HFF-Myc (cell line): ENCODE measurements at regions not wholly inside any gene's neighbourhood (a gene's known extent, or its start where the extent isn't known, plus 50 kb on each side); places are given as distances from the start of the nearest gene placed in this dataset.
"Not testable (repeated sequence)": the region's sequence is repeated elsewhere in the genome, so short reads cannot be mapped to it uniquely, and the experiment has no call there.

Experiments
- DNase-seq: peaks from one replicate; pipeline ENCODE4 v3.0.0-alpha.2; 2011; ENCODE audit warnings: low read depth; ENCODE audit errors: extremely low read depth
- H3K4me3 ChIP-seq: replicated peaks from 2 replicates; pipeline ENCODE4 v1.5.1; 2011; ENCODE audit warnings: low read depth, mild to moderate bottlenecking, control low read depth, low read length
- TF ChIP-seq, protein P1 (sequence below): IDR thresholded peaks from 2 replicates; pipeline ENCODE4 v1.5.1; 2012; ENCODE audit warnings: mild to moderate bottlenecking, low read depth, low read length, control low read depth; ENCODE audit errors: missing control alignments

DNA sequence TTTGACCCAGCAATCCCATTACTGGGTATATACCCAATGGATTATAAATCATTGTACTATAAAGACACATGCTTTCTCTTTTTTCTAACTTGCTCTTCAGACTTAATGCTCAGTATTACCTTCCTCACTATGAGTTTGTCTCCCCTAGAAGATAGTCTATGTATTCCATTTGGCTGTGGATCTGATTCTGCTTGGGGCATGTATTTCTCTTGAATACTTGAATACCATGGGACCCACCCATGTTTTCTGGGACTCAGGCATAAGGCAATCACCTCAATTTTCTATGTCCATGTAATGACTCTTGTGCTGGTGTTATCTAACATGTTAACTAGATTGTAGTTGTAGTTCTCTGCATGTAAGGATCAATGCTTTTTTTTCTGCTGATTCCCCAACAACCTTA lies 70.4 kb upstream of the PPM1H start:
- TF ChIP-seq, protein P1, sequence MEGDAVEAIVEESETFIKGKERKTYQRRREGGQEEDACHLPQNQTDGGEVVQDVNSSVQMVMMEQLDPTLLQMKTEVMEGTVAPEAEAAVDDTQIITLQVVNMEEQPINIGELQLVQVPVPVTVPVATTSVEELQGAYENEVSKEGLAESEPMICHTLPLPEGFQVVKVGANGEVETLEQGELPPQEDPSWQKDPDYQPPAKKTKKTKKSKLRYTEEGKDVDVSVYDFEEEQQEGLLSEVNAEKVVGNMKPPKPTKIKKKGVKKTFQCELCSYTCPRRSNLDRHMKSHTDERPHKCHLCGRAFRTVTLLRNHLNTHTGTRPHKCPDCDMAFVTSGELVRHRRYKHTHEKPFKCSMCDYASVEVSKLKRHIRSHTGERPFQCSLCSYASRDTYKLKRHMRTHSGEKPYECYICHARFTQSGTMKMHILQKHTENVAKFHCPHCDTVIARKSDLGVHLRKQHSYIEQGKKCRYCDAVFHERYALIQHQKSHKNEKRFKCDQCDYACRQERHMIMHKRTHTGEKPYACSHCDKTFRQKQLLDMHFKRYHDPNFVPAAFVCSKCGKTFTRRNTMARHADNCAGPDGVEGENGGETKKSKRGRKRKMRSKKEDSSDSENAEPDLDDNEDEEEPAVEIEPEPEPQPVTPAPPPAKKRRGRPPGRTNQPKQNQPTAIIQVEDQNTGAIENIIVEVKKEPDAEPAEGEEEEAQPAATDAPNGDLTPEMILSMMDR: no peak
- no peak for DNase-seq
- no peak overlapping the region for H3K4me3 ChIP-seq

DNA sequence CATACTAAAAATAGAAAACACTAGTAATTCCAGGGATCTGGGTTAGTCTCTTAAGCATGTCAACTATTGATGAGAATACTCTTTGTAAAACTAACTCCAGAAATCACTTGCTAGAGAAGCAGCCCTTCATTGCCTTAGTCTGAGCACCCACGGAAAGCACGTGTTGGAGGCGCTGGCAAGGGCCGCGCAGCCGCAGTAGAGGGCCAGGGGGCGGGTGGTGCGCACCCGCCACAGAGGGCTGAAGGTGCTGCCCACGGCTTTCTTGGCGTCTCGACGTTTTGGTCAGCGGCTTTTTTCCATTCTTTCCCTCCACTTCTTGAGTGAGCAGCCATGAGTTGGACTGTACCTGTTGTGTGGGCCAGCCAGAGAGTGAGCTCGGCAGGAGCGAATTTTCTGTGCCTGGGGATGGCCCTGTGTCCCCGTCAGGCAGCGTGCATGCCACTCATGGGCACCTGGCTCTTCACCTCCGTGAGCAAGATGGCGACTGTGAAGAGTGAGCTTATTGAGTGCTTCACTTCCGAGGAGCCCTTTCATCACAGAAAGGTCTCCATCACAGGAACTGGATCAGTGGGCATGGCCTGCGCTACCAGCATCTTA lies 68.4 kb upstream of the PPM1H start:
- no peak for DNase-seq
- no peak overlapping the region for H3K4me3 ChIP-seq
- TF ChIP-seq, protein P1: no peak

GRCh38 chr12:63002059-63002458 lies 67.1 kb upstream of the PPM1H start:
- not testable (repeated sequence) for H3K4me3 ChIP-seq, DNase-seq

DNA sequence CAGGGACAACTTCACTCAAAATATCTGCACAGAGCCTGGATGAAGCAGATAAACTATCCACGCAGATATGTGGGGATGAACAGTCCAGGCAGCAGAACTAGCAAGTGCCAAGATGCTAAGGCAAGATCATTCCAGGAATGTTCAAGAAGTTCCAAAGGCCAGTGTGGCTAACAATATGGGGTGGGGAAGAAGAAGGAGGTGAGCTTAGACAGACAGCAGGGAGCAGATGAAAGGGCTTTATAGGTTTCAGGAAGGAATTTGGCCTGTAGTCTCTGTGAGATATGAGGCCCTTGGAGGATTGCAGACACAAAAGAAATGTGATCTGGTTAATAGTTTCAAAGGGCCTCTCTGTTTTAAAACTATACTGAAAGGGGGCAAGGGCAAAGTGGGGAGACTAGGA lies 63.5 kb upstream of the PPM1H start:
- no peak for DNase-seq
- TF ChIP-seq, protein P1: no peak
- no peak overlapping the region for H3K4me3 ChIP-seq

DNA sequence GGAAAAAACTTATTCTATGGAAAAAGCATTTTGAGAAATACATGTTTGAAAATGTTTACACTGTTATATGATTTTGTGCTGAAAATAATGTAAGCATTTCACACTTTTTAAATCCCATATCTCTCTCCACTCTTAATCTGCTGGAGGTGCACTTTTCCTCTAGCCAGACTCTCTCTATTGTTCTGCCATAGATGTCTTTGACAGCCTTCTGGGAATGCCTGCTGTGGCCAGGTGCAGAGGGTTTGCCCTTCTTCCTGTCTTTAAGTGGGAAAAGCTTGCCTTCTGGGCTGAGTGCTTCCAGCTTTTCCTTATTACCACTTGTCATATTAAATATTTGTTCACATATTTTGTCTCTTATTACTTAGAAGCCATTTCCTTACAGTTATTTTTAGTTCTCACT lies 60.1 kb upstream of the PPM1H start:
- TF ChIP-seq, protein P1: no peak
- no peak overlapping the region for H3K4me3 ChIP-seq
- DNase-seq: no peak

- TF ChIP-seq, protein P1: no peak
- H3K4me3 ChIP-seq: no peak overlapping the region
- no peak for DNase-seq
Measured at GRCh38 chr12:62986844-62987243, 51.9 kb upstream of the PPM1H start.
